T-helper 1 cell treated with Interleukin-12 subunit alpha and Interleukin-12 subunit beta and Interleukin-4 antibody, amounts not matched to agents 30 μg/mL and 1 μg/mL, for 36 hours (primary cell): ENCODE measurements at regions not wholly inside any gene's neighbourhood (a gene's known extent, or its start where the extent isn't known, plus 50 kb on each side); places are given as distances from the start of the nearest gene placed in this dataset.
"Not testable (repeated sequence)": the region's sequence is repeated elsewhere in the genome, so short reads cannot be mapped to it uniquely, and the experiment has no call there.

Experiments
- H3K27ac Mint-ChIP-seq: one replicate; pipeline ENCODE4 v1.8.0; 2021; ENCODE audit warnings: mild to moderate bottlenecking, mixed read lengths
- H3K27me3 Mint-ChIP-seq: one replicate; pipeline ENCODE4 v1.8.0; 2021; ENCODE audit warnings: low read depth, mixed read lengths
- H3K36me3 Mint-ChIP-seq: one replicate; pipeline ENCODE4 v1.8.0; 2021; ENCODE audit warnings: low read depth, mixed read lengths
- H3K4me1 Mint-ChIP-seq: one replicate; pipeline ENCODE4 v1.8.0; 2021; ENCODE audit warnings: low read depth, mixed read lengths
- H3K4me3 Mint-ChIP-seq: one replicate; pipeline ENCODE4 v1.8.0; 2021; ENCODE audit warnings: mild to moderate bottlenecking, moderate library complexity, mixed read lengths
- H3K9me3 Mint-ChIP-seq: one replicate; pipeline ENCODE4 v1.8.0; 2021; ENCODE audit warnings: mixed read lengths

- no peaks in the 10 kb centered on the region for H3K27me3 Mint-ChIP-seq
- H3K4me3 Mint-ChIP-seq: no peak overlapping the region
- H3K9me3 Mint-ChIP-seq: no peaks in the 10 kb centered on the region
- H3K27ac Mint-ChIP-seq: no peak overlapping the region
- no peaks in the 10 kb centered on the region for H3K4me1 Mint-ChIP-seq
- no peaks in the 10 kb centered on the region for H3K36me3 Mint-ChIP-seq
Measured at GRCh38 chr19:30968210-30968609, 381.0 kb downstream of the TSHZ3 start.

- no peaks in the 10 kb centered on the region for H3K36me3 Mint-ChIP-seq
- H3K27me3 Mint-ChIP-seq: no peaks in the 10 kb centered on the region
- H3K4me1 Mint-ChIP-seq: no peaks in the 10 kb centered on the region
- H3K4me3 Mint-ChIP-seq: no peak overlapping the region
- H3K9me3 Mint-ChIP-seq: no peaks in the 10 kb centered on the region
- no peak overlapping the region for H3K27ac Mint-ChIP-seq
Measured at GRCh38 chr19:30966486-30966885, 382.8 kb downstream of the TSHZ3 start.

DNA sequence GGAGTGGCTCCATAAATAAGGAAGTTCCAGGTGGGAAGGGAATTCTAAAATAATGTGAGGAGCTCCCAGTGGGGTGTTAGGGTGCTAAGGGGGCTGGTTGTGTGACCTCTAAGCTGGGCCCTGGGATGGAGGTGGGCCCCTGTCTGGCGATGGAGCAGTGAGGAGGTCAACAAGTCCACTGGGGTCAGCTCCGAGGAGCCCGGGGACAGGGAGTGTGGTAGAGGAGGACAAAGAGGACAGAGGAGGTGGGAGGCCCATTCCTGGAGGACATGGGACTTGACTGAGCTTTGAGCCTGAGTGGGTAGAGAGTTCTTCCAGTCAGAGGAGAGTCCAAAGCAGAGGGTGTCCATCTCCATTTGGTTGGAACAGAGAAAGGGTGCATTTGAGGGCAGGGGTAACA is 390.2 kb downstream of the TSHZ3 start:
- Mint-ChIP-seq H3K27me3 (no peaks in the 10 kb centered on the region), H3K4me1 (no peaks in the 10 kb centered on the region), H3K36me3 (no peaks in the 10 kb centered on the region), H3K9me3 (no peaks in the 10 kb centered on the region), H3K4me3 (no peak overlapping the region), H3K27ac (no peak overlapping the region)

DNA sequence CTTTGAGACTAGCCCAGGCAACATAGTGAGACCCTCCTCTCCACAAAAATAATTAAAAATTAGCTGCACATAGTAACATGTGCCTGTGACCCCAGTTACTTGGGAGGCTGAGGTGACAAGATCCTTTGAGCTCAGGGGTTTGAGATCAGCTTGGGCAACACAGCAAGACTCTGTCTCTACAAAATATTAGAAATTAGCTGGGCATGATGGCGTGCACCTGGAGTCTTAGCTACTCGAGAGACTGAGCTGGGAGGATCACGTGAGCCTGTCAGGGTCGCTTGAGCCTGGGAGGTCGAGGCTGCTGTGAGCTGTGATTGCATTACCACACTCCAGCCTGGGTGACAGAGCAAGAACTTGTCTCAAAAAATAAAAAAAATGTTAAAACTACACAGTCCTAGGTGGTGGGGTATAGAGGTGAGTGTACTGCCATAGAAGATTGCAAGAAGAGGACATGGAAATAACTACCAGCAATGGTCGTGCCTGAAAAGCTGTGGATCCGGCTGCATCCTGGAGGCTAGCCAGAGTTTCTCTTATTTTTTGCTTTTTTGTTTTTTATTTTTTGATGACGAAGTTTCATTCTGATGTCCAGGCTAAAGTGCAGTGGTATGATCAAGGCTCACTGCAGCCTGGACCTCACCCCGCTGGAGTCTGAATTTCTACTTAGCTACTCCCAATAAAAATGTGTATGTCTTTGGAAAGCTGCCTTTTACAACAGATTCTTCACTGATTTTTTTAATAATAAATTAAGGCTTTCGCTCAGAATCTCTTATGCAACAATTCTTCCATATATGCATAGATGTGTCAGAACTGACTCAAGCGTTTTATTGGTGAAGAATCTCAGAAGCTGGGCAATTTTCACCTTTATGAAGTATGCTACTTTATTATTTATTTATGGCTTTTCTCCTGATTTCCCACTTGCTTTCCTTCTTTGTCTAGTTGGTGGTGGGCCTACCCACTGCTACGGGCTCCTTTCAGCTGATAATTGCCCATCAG is 393.8 kb downstream of the TSHZ3 start:
- Mint-ChIP-seq H3K4me1 (no peaks in the 10 kb centered on the region), H3K36me3 (no peaks in the 10 kb centered on the region), H3K9me3 (no peaks in the 10 kb centered on the region), H3K27ac (no peak overlapping the region), H3K4me3 (no peak overlapping the region), H3K27me3 (peaks cover 4% of the 10 kb centered on the region)

- H3K4me1 Mint-ChIP-seq, H3K27ac Mint-ChIP-seq, H3K4me3 Mint-ChIP-seq, H3K36me3 Mint-ChIP-seq, H3K9me3 Mint-ChIP-seq, H3K27me3 Mint-ChIP-seq: not testable (repeated sequence)
Measured at GRCh38 chr19:30944276-30944932, 404.8 kb downstream of the TSHZ3 start.

DNA sequence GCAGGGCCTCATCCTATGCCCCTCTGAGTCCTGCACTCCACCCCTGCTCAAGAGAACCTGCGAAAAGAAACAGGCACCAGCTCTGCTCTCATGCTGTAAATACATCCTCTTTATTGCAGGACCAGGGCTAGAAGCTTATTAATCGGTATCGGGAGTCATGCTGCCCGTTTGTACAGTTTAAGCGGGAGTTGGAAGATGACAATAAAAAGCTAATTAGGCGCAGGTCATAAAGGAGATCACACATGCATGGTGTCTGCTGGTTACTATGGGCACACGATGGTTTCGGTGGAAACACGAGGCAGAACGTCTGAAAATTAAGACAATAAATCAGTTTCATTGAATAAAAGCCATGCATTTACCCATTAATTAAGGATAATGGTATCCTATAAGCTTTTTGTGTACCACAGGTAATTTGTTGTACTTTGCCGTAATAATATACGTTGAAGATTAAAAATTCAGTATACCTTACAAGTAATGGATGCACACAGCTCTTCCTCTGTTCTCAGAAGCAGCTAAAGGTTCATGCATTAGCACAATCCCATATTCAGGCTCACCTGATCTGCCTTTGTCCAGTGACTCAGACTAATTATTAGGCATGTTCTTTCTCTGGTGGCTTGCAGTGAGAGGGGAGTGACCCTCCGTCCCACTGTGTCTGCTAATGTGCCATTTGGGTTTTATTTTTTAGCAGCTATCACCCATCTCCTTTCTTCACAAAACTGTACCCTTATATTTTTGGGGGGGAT is 406.0 kb downstream of the TSHZ3 start:
- Mint-ChIP-seq H3K36me3 (no peaks in the 10 kb centered on the region), H3K27ac (no peak overlapping the region), H3K4me1 (no peaks in the 10 kb centered on the region), H3K4me3 (no peak overlapping the region), H3K9me3 (no peaks in the 10 kb centered on the region), H3K27me3 (no peaks in the 10 kb centered on the region)

GRCh38 chr19:30942636-30943035 is 406.6 kb downstream of the TSHZ3 start:
- Mint-ChIP-seq H3K27me3 (no peaks in the 10 kb centered on the region), H3K27ac (no peak overlapping the region), H3K4me1 (no peaks in the 10 kb centered on the region), H3K9me3 (no peaks in the 10 kb centered on the region), H3K4me3 (no peak overlapping the region), H3K36me3 (no peaks in the 10 kb centered on the region)

GRCh38 chr19:30941591-30941990 is 407.6 kb downstream of the TSHZ3 start:
- Mint-ChIP-seq H3K36me3 (no peaks in the 10 kb centered on the region), H3K27ac (no peak overlapping the region), H3K27me3 (no peaks in the 10 kb centered on the region)

DNA sequence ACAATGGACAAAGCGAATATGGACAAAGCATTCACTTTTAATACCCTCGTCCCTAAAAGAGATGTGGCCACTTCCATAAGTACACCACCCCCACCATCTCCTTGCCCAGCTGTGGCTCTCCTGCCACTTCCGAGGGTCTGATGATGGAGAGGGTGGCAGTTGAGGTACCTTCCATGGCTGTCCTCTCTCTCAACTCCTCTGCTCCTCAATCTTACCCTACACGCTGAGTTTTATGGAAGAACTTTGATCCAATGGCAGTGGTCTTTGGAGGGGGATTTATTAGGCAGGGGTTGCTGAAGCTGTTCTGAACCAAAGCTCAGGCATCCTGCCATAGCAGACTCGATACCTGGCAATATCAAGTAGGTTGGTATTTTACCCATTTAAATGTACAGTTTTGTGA is 413.0 kb downstream of the TSHZ3 start:
- Mint-ChIP-seq H3K27me3 (no peaks in the 10 kb centered on the region), H3K36me3 (no peaks in the 10 kb centered on the region), H3K27ac (no peak overlapping the region), H3K4me3 (no peak overlapping the region), H3K9me3 (no peaks in the 10 kb centered on the region), H3K4me1 (no peaks in the 10 kb centered on the region)

More at GRCh38 chr19:30941591-30941990, 407.6 kb downstream of the TSHZ3 start:
- no peak overlapping the region for H3K4me3 Mint-ChIP-seq
- H3K9me3 Mint-ChIP-seq: no peaks in the 10 kb centered on the region
- H3K4me1 Mint-ChIP-seq: no peaks in the 10 kb centered on the region

GRCh38 chr19:30935146-30935545 is 414.1 kb downstream of the TSHZ3 start:
- Mint-ChIP-seq H3K4me3 (no peak overlapping the region), H3K4me1 (no peaks in the 10 kb centered on the region), H3K9me3 (no peaks in the 10 kb centered on the region), H3K27ac (no peak overlapping the region), H3K27me3 (no peaks in the 10 kb centered on the region), H3K36me3 (no peaks in the 10 kb centered on the region)

- H3K27me3 Mint-ChIP-seq, H3K36me3 Mint-ChIP-seq, H3K4me3 Mint-ChIP-seq, H3K27ac Mint-ChIP-seq, H3K4me1 Mint-ChIP-seq, H3K9me3 Mint-ChIP-seq: not testable (repeated sequence)
Measured at GRCh38 chr19:30933454-30933853, 415.8 kb downstream of the TSHZ3 start.

GRCh38 chr19:30932854-30933253 is 416.4 kb downstream of the TSHZ3 start:
- Mint-ChIP-seq H3K27ac (no peak overlapping the region), H3K36me3 (no peaks in the 10 kb centered on the region), H3K9me3 (peaks cover 4% of the 10 kb centered on the region), H3K4me1 (no peaks in the 10 kb centered on the region), H3K4me3 (no peak overlapping the region), H3K27me3 (no peaks in the 10 kb centered on the region)

DNA sequence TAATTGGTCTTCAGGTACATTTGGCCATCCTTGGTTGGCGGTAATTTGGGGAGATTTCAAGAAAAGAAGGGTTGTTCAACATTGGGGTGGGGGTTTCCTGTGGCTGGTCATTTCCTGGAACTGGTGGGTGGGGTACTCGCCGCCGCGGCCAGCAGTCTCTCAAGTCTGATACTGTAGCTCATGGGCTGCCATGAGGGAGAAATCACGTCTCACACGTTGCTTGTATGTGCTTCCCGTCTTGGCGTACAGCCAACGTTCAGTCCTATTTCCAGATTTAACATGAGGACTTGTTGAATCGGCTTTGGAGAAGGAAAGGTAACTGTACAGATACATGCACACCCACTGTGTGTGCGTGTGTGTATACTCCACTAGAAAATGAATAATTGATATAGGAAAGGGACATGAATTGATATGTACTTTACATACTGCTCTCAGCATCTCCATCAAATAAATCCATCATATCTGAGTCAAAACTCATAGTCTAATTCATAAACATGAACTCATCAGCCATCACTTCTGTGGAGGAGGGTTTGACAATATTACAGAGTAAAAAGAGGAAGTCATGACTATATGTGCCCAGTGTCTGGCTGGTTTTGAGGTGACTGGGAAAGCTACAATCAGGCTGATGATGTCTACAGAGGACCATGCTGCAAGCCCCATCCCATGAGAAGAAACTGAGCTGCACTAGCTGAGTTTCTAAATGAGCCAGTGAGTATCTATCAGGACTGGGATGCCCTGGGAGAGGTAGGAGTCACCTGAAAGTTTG is 418.1 kb downstream of the TSHZ3 start:
- no peaks in the 10 kb centered on the region for H3K4me1 Mint-ChIP-seq
- peaks cover 8% of the 10 kb centered on the region for H3K9me3 Mint-ChIP-seq
- no peak overlapping the region for H3K27ac Mint-ChIP-seq
- H3K4me3 Mint-ChIP-seq: no peak overlapping the region
- no peaks in the 10 kb centered on the region for H3K27me3 Mint-ChIP-seq
- no peaks in the 10 kb centered on the region for H3K36me3 Mint-ChIP-seq

GRCh38 chr19:30927705-30928104 is 421.5 kb downstream of the TSHZ3 start:
- H3K9me3 Mint-ChIP-seq: peaks cover 8% of the 10 kb centered on the region
- H3K4me1 Mint-ChIP-seq: no peaks in the 10 kb centered on the region
- H3K27me3 Mint-ChIP-seq: no peaks in the 10 kb centered on the region
- H3K4me3 Mint-ChIP-seq: no peak overlapping the region
- no peaks in the 10 kb centered on the region for H3K36me3 Mint-ChIP-seq
- no peak overlapping the region for H3K27ac Mint-ChIP-seq
